Neural cell (in vitro differentiated cells): ENCODE measurements at regions not wholly inside any gene's neighbourhood (a gene's known extent, or its start where the extent isn't known, plus 50 kb on each side); places are given as distances from the start of the nearest gene placed in this dataset.

Experiments used
- H2AFZ ChIP-seq: fragments of 200-600, 300-800 bp; sonication (generic), shearing (Covaris generic); 2 replicates; pipeline ENCODE4 v1.6.0; 2014; ENCODE audit warnings: low read depth, mild to moderate bottlenecking, antibody characterized with exemption, low read length, moderate library complexity
- H3F3A ChIP-seq: fragments of 200-600 bp; shearing (Covaris generic); 2 replicates; pipeline ENCODE4 v1.6.1; 2016; ENCODE audit warnings: mild to moderate bottlenecking, moderate library complexity, mixed read lengths, antibody characterized with exemption, low read length; ENCODE audit not compliant: insufficient read depth, poor library complexity, severe bottlenecking
- H3K27ac ChIP-seq: fragments of 200-600, 300-800 bp; sonication (generic), shearing (Covaris generic); 2 replicates; pipeline ENCODE4 v1.5.1; 2014; ENCODE audit warnings: mild to moderate bottlenecking, low read length, moderate library complexity
- H3K27me3 ChIP-seq: fragments of 300-800, 200-600 bp; sonication (generic), shearing (Covaris generic); 2 replicates; pipeline ENCODE4 v1.6.0; 2014; ENCODE audit warnings: mild to moderate bottlenecking, low read depth, low read length, moderate library complexity; ENCODE audit not compliant: insufficient read depth
- H3K36me3 ChIP-seq: fragments of 300-800, 200-600 bp; sonication (generic), shearing (Covaris generic); 2 replicates; pipeline ENCODE4 v1.5.1; 2014; ENCODE audit warnings: mild to moderate bottlenecking, antibody characterized with exemption, low read length, moderate library complexity; ENCODE audit not compliant: insufficient read depth
- H3K4me2 ChIP-seq: fragments of 300-800, 200-600 bp; sonication (generic), shearing (Covaris generic); 2 replicates; pipeline ENCODE4 v1.6.0; 2014; ENCODE audit warnings: mild to moderate bottlenecking, low read length
- H3K4me3 ChIP-seq: fragments of 300-800, 200-600 bp; sonication (generic), shearing (Covaris generic); 2 replicates; pipeline ENCODE4 v1.5.1; 2014; ENCODE audit warnings: mild to moderate bottlenecking, low read length, moderate library complexity
- H3K79me2 ChIP-seq: fragments of 200-600 bp; shearing (Covaris generic); replicated peaks from 2 replicates; pipeline ENCODE4 v1.6.0; 2014; ENCODE audit warnings: mild to moderate bottlenecking, low read length, moderate library complexity; ENCODE audit not compliant: insufficient read depth
- H3K9ac ChIP-seq: fragments of 300-800, 200-600 bp; sonication (generic), shearing (Covaris generic); 2 replicates; pipeline ENCODE4 v1.6.1; 2016; ENCODE audit warnings: mild to moderate bottlenecking, low read length, mixed read lengths
- H3K9me2 ChIP-seq: fragments of 200-600 bp; shearing (Covaris generic); 2 replicates; pipeline ENCODE4 v1.6.1; 2016; ENCODE audit warnings: mild to moderate bottlenecking, low read length, mixed read lengths; ENCODE audit not compliant: insufficient read depth
- H3K9me3 ChIP-seq: fragments of 200-600, 300-800 bp; sonication (generic), shearing (Covaris generic); 2 replicates; pipeline ENCODE4 v1.6.1; 2016; ENCODE audit warnings: mild to moderate bottlenecking, mixed run types, low read length, moderate library complexity, mixed read lengths
- H4K20me1 ChIP-seq: fragments of 200-600 bp; shearing (Covaris generic); 2 replicates; pipeline ENCODE4 v1.6.1; 2016; ENCODE audit warnings: mild to moderate bottlenecking, mixed run types; ENCODE audit not compliant: insufficient read depth
- CTCF ChIP-seq: fragments of 450-650 bp; IDR thresholded peaks from 2 replicates; pipeline ENCODE4 v1.5.1; 2014; ENCODE audit warnings: antibody characterized with exemption, mild to moderate bottlenecking, moderate library complexity; ENCODE audit not compliant: poor library complexity, severe bottlenecking
- EP300 ChIP-seq: fragments of 450-650 bp; conservative IDR thresholded peaks from 2 replicates; pipeline ENCODE4 v1.6.1; 2014; ENCODE audit warnings: antibody characterized with exemption, mild to moderate bottlenecking, moderate library complexity; ENCODE audit not compliant: poor library complexity, severe bottlenecking
- EZH2 ChIP-seq: fragments of 200-600, 300-800 bp; shearing (Covaris generic), sonication (generic); IDR thresholded peaks from 2 replicates; pipeline ENCODE4 v1.6.1; 2014; ENCODE audit warnings: antibody characterized with exemption, low read length, borderline replicate concordance, mild to moderate bottlenecking; ENCODE audit not compliant: insufficient read depth, poor library complexity, severe bottlenecking
- MXI1 ChIP-seq: fragments of 450-650 bp; conservative IDR thresholded peaks from 2 replicates; pipeline ENCODE4 v1.6.1; 2014; ENCODE audit warnings: antibody characterized with exemption, mild to moderate bottlenecking; ENCODE audit not compliant: poor library complexity, severe bottlenecking
- POLR2AphosphoS5 ChIP-seq: IDR thresholded peaks from 2 replicates; pipeline ENCODE4 v1.6.1; 2012
- RAD21 ChIP-seq: fragments of 450-650 bp; conservative IDR thresholded peaks from 2 replicates; pipeline ENCODE4 v1.6.1; 2014; ENCODE audit warnings: antibody characterized with exemption, mild to moderate bottlenecking, moderate library complexity
- REST ChIP-seq: IDR thresholded peaks from 2 replicates; pipeline ENCODE4 v1.6.1; 2012; ENCODE audit warnings: borderline replicate concordance
- SMC3 ChIP-seq: fragments of 450-650 bp; conservative IDR thresholded peaks from 2 replicates; pipeline ENCODE4 v1.6.1; 2014; ENCODE audit warnings: antibody characterized with exemption, mild to moderate bottlenecking, moderate library complexity; ENCODE audit not compliant: poor library complexity
- TAF1 ChIP-seq: IDR thresholded peaks from 2 replicates; pipeline ENCODE4 v1.6.1; 2012; ENCODE audit warnings: low read depth

- no peaks in the 10 kb centered on the region for H3K36me3 ChIP-seq
- no peak overlapping the region for H2AFZ ChIP-seq
- H3K9me3 ChIP-seq = no peaks in the 10 kb centered on the region
- no peak overlapping the region for H3K4me3 ChIP-seq
- no peak for TF ChIP-seq RAD21
- TF ChIP-seq SMC3 = no peak
- TF ChIP-seq TAF1 = no peak
- no peak for TF ChIP-seq CTCF
- TF ChIP-seq POLR2AphosphoS5 = no peak
- TF ChIP-seq EP300 = no peak
- TF ChIP-seq REST = no peak
- TF ChIP-seq MXI1 = no peak
- no peak for TF ChIP-seq EZH2
- no peaks in the 10 kb centered on the region for H3K27me3 ChIP-seq
- no peaks in the 10 kb centered on the region for H3F3A ChIP-seq
- H4K20me1 ChIP-seq = no peaks in the 10 kb centered on the region
- H3K4me2 ChIP-seq = no peak overlapping the region
- H3K9ac ChIP-seq = no peak overlapping the region
- H3K79me2 ChIP-seq = no peaks in the 10 kb centered on the region
- H3K27ac ChIP-seq = no peak overlapping the region
- H3K9me2 ChIP-seq = no peaks in the 10 kb centered on the region
These were observed 57.8 kb upstream of the GPRIN3 start for GRCh38 chr4:89365375-89365774.

- no peaks in the 10 kb centered on the region for H3K36me3 ChIP-seq
- no peaks in the 10 kb centered on the region for H3K27me3 ChIP-seq
- H4K20me1 ChIP-seq = no peaks in the 10 kb centered on the region
- H3K9me2 ChIP-seq = no peaks in the 10 kb centered on the region
- no peak overlapping the region for H2AFZ ChIP-seq
- H3K79me2 ChIP-seq = no peaks in the 10 kb centered on the region
- TF ChIP-seq CTCF = no peak
- no peak for TF ChIP-seq MXI1
- no peak for TF ChIP-seq SMC3
- no peak for TF ChIP-seq EP300
- TF ChIP-seq EZH2 = no peak
- no peak for TF ChIP-seq REST
- no peak for TF ChIP-seq POLR2AphosphoS5
- TF ChIP-seq RAD21 = no peak
- TF ChIP-seq TAF1 = no peak
- H3K9ac ChIP-seq = no peak overlapping the region
- H3K4me3 ChIP-seq = no peak overlapping the region
- H3K27ac ChIP-seq = no peak overlapping the region
- H3K9me3 ChIP-seq = no peaks in the 10 kb centered on the region
- no peaks in the 10 kb centered on the region for H3F3A ChIP-seq
- H3K4me2 ChIP-seq = no peak overlapping the region
These were observed 56.9 kb upstream of the GPRIN3 start for GRCh38 chr4:89364541-89364940.
